A673 (cell line): ENCODE measurements at regions not wholly inside any gene's neighbourhood (a gene's known extent, or its start where the extent isn't known, plus 50 kb on each side); places are given as distances from the start of the nearest gene placed in this dataset.

ENCODE experiments used
- EZH2 ChIP-seq: fragments of 200-600 bp; sonication (generic); IDR thresholded peaks from 2 replicates; pipeline ENCODE4 v1.6.1; 2017; ENCODE audit warnings: borderline replicate concordance, low read depth, mild to moderate bottlenecking, mixed read lengths, antibody characterized with exemption, low read length; ENCODE audit not compliant: poor library complexity, severe bottlenecking
- TF ChIP-seq, protein P1 (sequence below): fragments of 300-800, 200-600 bp; sonication (generic); conservative IDR thresholded peaks from 2 replicates; pipeline ENCODE4 v1.5.1; 2017; ENCODE audit warnings: low read depth, mild to moderate bottlenecking, antibody characterized with exemption, low read length, moderate library complexity, mixed read lengths

DNA sequence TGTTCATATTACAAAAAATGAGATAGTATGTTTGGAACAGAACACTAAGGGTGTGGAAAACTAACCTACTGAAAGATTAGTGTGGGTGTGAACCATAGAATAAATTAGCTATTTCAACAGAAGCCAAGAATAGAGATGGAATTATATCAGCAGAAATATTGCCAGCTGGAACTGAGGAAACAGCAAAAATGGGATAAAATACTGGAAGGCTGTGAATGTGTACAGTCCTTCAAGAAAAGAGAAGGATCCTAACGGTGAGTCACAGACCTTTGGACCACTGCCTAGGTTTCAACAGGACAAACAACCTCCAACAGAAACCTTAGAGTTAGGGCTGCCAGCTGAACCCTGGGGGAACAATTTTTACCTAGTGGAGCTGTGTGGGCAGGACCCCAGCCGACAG lies 395.0 kb downstream of the ZWINT start:
- no peak for TF ChIP-seq EZH2
- TF ChIP-seq, protein P1, sequence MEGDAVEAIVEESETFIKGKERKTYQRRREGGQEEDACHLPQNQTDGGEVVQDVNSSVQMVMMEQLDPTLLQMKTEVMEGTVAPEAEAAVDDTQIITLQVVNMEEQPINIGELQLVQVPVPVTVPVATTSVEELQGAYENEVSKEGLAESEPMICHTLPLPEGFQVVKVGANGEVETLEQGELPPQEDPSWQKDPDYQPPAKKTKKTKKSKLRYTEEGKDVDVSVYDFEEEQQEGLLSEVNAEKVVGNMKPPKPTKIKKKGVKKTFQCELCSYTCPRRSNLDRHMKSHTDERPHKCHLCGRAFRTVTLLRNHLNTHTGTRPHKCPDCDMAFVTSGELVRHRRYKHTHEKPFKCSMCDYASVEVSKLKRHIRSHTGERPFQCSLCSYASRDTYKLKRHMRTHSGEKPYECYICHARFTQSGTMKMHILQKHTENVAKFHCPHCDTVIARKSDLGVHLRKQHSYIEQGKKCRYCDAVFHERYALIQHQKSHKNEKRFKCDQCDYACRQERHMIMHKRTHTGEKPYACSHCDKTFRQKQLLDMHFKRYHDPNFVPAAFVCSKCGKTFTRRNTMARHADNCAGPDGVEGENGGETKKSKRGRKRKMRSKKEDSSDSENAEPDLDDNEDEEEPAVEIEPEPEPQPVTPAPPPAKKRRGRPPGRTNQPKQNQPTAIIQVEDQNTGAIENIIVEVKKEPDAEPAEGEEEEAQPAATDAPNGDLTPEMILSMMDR, result no peak
